GM19240 (cell line): ENCODE measurements at regions not wholly inside any gene's neighbourhood (a gene's known extent, or its start where the extent isn't known, plus 50 kb on each side); places are given as distances from the start of the nearest gene placed in this dataset.

Experiments used
- DNase-seq: peaks from one replicate; pipeline ENCODE4 v3.0.0; 2011; ENCODE audit warnings: low spot score; ENCODE audit not compliant: insufficient read length

DNA sequence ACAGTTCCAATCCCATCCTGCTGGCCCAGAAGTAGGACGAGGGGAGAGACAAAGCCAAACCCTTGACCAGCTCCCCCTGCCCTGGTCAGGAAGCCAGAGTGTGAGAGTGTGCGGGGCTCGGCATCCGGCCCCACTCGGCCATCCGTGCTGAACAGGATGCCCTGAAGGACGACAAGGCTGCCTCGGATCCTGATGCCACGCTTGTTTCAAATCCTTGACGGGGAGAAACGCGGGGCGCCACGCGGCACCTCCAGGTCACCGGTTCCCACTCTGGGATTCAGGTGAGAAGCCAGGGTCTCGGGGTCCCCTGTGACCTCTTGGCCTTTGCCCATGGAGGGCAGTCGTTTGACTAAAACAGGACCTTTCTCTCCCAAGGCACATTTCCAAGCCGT, 167.8 kb downstream of the BRD1 start:
- DNase-seq = no peak

DNA sequence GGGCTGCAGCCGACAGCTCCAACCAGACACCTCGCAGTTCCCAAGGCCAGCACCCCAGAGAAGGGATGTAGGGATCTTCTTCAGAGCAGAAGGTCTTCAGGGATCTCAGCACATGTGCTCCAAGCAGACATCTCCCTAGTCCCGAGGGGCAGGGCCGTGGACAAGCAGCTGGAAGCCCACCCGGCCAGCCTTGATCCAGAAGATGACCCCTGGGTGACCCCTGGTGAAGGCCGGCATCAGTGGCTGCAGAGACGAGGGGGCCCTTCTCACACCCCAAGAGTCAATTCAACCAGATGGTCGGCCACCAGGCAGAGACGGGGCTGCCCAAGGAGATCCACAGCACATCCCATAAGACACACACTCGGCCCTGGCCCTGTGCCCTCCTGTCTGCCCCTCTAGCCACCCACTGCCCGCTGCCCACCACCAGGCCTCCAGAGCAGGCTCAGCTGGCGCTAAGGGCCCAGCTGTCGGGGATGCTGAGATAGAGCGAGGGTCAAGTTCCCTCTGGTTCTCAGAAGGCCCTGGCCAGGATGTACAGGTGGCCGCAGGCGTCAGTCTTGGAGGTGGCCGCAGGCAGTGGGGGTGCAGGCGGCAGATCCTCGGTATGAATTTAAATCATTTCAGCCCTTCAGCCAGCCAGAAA, 168.3 kb downstream of the BRD1 start:
- DNase-seq = no peak

- DNase-seq = no peak
Measured at GRCh38 chr22:49658902-49659280, 168.8 kb downstream of the BRD1 start.

DNA sequence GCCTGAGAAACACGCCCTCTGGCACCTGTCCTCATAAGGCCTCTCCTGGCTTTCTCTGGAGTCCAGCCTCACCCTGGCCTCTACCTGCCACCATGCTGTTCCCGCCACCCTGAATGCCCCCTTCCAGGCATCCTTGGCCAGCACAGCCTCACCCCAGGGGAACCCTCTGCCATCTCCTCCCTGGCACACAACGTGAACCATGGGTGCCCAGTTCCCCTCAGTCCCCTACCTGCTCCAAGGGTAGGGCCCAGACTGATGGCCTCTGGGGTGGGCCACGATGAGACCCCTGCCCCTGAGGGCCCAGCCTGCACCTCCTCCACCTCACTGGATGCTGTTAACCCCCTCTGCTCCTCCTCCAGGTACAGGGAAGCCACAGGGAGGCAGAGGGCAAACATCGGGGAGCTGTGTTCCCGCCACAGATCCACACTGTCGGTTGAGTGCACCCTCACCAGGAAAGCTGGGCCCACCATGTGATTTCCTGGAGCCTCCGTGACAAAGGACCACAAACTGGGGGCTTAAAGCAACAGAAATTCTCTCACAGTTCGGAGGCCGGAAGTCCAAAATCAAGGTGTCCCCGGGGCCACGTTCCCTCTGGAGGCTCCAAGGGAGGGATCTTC, 169.6 kb downstream of the BRD1 start:
- no peak for DNase-seq

DNA sequence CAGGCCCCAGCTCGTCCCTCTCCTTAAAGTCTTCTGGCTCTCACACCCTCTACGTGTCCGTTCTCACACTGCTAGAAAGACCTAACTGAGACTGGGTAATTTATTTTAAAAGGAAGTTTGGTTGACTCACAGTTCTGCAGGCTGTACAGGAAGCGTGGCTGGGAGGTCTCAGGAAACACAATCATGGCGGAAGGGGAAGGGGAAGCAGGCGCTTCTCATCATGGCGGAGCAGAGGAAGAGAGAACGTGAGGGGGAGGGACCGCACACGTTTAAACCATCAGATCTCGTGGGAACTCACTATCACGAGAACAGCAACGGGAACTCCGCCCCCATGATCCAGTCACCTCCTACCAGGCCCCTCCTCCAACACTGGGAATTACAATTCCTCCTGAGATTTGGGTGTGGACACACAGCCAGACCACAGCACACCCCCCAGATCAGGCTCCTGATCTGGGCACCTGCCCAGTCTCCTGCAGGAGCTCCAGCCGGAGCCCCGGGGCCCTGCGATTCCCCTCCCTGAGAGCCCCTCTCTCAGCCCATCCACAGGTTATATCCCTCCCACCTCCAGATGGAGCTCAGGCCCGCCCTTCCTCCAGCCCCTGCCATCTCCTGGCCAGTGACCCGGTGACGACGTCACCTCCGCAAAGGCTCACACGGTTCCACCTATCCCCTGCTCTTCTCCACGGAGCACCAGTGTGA, 170.2 kb downstream of the BRD1 start:
- DNase-seq = peak; percentile 77

DNA sequence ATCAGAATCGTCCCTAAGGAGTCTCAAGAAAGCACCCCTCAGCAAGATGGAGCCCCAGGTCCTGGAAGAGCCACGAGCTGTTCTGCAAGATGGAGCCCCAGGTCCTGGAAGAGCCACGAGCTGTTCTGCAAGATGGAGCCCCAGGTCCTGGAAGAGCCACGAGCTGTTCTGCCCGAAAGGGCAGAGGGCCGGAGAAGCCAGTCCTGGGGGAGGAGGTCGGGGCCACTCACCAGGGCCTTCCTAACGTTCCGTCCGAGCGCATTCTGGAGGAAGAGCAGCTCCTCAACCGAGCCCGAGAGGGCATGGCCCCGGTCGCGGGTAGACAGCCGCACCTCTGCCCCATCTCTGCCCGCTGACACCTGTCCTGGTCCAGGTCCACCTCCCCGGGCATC, 170.8 kb downstream of the BRD1 start:
- peak; percentile 38 for DNase-seq

DNA sequence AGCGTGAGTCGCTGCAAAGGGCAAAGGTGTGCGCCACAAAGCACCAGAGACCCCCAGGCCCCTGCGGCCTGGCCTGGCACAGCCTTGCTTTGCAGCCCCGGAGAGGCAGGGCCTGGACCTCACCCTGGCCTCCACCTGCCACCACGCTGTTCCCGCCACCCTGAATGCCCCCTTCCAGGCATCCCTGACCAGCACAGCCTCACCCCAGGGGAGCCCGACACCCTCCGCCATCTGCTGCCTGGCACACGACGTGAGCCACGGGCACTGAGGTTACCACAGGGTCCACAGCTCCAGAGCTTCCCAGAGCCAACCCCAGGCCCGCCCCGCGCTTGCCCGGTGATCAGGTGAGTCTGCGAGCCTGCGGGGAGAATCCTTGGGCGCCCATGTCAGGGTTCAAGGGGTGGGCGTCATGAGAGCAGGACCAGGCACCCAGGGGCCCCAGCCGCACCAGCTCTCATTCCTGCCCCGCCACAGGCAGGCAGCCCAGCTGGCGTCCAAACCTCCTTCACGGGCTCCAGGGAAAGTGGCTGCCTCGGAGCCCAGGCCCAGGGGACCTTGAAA, 171.3 kb downstream of the BRD1 start:
- DNase-seq = no peak

GRCh38 chr22:49655168-49655812, 172.4 kb downstream of the BRD1 start:
- no peak for DNase-seq

GRCh38 chr22:49650336-49651241, 177.1 kb downstream of the BRD1 start:
- no peak for DNase-seq

GRCh38 chr22:49649166-49650068, 178.3 kb downstream of the BRD1 start:
- no peak for DNase-seq

DNA sequence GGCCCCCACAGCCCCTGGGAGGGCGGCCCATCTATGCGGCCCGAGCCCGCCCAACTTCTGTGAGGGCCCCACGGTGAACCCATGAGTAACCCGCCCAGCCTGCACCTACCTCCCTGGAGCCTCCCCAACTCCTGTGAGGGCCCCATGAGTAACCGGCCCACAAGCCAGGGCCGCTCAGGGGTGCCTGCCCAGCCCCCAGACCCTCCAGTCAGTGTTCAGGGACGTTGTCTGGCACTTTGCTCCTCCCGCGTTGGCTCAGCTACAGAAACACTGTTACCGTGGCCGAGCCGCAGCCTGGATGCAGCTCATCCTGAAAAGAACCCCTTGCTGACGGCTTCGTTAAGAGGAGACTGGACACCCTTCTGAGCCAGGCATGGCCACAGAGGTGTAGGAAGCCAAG, 179.6 kb downstream of the BRD1 start:
- no peak for DNase-seq

- no peak for DNase-seq
Measured at GRCh38 chr22:49647627-49648026, 180.0 kb downstream of the BRD1 start.

- DNase-seq = no peak
Measured at GRCh38 chr22:49646876-49647275, 180.8 kb downstream of the BRD1 start.

DNA sequence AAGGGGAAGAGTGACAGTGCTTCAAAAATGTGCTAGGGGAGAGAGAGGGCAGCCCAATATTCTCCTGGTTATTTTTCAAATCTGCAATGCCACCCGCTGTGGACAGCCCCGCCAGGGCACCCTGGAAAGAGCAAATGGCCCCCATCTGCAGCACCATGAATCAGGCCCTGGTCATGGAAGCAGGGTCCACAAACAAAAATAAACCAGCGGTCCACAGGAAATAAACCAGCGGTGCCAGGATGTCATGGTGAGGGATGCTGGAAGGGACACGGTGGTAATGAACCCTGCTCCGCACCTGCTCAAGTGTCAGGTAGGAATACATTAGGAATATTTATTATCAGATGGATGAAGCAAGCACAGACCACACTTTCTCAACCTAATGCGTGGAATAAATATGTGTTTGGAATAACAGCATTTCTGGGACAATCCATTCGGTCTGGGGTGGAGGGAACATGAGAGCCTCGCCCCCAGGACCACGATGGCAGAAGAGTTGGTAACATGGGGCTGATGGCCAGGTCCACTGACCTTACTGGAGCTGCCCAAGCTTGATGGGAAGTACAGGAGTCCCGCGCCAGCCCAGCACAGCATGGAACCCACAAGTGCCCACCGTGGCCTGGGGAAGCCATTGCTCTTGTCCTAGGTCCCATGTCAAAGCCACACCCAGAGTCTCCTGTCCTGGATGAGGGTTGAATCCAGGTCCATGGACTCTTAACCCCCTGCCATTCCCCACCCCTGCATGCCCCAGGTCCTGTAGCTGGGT, 181.7 kb downstream of the BRD1 start:
- DNase-seq = no peak

DNA sequence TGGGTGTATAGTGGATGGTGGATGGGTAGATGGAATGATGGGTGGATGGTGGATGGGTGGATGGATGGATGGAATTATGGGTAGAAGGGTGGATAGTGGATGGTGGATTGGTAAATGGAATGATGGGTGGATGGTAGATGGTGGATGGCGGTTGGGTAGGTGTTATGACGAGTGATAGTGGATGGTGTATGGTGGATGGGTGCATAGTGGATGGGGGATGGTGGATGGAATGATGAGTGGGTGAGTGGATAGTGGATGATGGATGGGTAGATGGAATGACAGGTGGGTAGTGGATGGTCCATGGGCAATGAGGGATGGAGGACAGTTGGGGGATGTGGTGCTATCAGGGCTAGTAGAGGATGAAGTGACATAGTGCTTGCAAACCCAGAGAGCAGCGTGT, 182.4 kb downstream of the BRD1 start:
- DNase-seq = no peak

DNA sequence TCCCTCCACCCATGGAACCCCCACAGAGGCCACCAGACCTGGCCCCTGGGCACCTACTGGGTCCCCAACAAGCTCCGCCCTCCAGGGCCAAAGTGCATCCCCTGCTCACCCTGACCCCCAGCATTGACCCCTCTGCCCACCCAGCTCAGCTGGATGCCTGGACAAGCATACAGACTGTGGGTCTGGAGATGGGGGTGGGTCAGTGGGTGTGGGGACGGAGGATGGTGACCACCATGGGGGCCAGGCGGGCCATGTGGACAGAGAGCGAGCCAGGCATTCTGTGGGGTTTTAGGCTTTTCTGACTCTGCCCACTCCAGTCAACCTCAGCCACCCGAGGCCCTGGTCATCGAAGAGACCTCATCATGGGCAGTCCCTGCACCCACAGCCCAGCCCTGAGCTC, 183.7 kb downstream of the BRD1 start:
- no peak for DNase-seq

- DNase-seq = no peak
Measured at GRCh38 chr22:49643466-49643865, 184.2 kb downstream of the BRD1 start.

- no peak for DNase-seq
Measured at GRCh38 chr22:49642741-49643140, 184.9 kb downstream of the BRD1 start.

- no peak for DNase-seq
Measured at GRCh38 chr22:49642331-49642730, 185.3 kb downstream of the BRD1 start.
